Tibial artery (tissue), 4 donors: ENCODE measurements at regions not wholly inside any gene's neighbourhood (a gene's known extent, or its start where the extent isn't known, plus 50 kb on each side); places are given as distances from the start of the nearest gene placed in this dataset.

ENCODE experiments used
- DNase-seq, 2 donors: peaks; one replicate each; pipeline ENCODE4 v3.0.0-alpha.2; 2019
- H3K27ac ChIP-seq, 2 donors: fragments of 200-600 bp; sonication (generic) in 1 of 2; 1 replicate in 1 of 2; 2 replicates in 1 of 2; pipeline ENCODE4 v1.5.1; 2018 to 2019; ENCODE audit warnings: mild to moderate bottlenecking in 1 of 2
- H3K27me3 ChIP-seq, 2 donors: fragments of 200-600 bp; sonication (generic) in 1 of 2; one replicate each; pipeline versions ENCODE4 v1.5.1 to v1.6.0; 2016 to 2019
- H3K36me3 ChIP-seq, 3 donors: fragments of 200-600 bp; sonication (generic) in 2 of 3; one replicate each; pipeline ENCODE4 v1.5.1; 2016 to 2019; ENCODE audit warnings: mild to moderate bottlenecking in 2 of 3
- H3K4me1 ChIP-seq, 4 donors: fragments of 200-600 bp; sonication (generic) in 2 of 4; 1 replicate in 3 of 4; 2 replicates in 1 of 4; pipeline ENCODE4 v1.5.1; 2016 to 2019
- H3K4me3 ChIP-seq, 2 donors: fragments of 200-600 bp; sonication (generic) in 1 of 2; 1 replicate in 1 of 2; 2 replicates in 1 of 2; pipeline ENCODE4 v1.5.1; 2018 to 2019; ENCODE audit warnings: mild to moderate bottlenecking in 2 of 2
- H3K9me3 ChIP-seq, 3 donors: fragments of 200-600 bp; sonication (generic) in 1 of 3; one replicate each; pipeline ENCODE4 v1.5.1; 2016 to 2019
- intact Hi-C: fragments of 100-400 bp; cut with DNase I; formaldehyde crosslinking; loops from one replicate; pipeline ENCODE4 v1.15.0; 2023; ENCODE audit warnings: low total_unique reads
- TF ChIP-seq, protein P1 (sequence below), 2 experiments: fragments of 200-600 bp in 1 of 2; fragments of 450-650 bp in 1 of 2; IDR thresholded peaks; one replicate each; pipeline ENCODE4 v1.5.1; 2017 to 2019; ENCODE audit warnings: antibody characterized with exemption in 2 of 2, mild to moderate bottlenecking in 1 of 2, moderate library complexity in 1 of 2

DNA sequence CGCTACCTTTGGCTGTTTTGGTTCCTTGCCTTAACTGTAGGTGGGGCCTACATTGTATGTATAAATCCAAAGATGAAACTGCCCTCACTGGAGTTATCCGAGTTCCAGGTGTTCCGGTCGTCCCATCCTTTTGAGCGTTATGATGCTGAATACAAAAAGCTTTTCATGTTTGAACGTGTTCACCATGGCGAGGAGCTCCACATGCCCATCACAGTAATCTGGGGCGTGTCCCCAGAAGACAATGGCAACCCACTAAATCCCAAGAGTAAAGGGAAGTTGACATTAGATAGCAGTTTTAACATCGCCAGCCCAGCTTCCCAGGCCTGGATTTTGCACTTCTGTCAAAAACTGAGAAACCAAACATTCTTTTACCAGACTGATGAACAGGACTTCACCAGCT is 139.5 kb downstream of the TLR5 start:
- H3K4me1 ChIP-seq: peaks cover 0 to 19% (median 1%) of the 10 kb centered on the region in 4 donors
- no peak overlapping the region for H3K4me3 ChIP-seq
- peaks cover 26 to 40% (median 30%) of the 10 kb centered on the region in 3 donors for H3K36me3 ChIP-seq
- intact Hi-C loops: no loop called here
- TF ChIP-seq, protein P1, sequence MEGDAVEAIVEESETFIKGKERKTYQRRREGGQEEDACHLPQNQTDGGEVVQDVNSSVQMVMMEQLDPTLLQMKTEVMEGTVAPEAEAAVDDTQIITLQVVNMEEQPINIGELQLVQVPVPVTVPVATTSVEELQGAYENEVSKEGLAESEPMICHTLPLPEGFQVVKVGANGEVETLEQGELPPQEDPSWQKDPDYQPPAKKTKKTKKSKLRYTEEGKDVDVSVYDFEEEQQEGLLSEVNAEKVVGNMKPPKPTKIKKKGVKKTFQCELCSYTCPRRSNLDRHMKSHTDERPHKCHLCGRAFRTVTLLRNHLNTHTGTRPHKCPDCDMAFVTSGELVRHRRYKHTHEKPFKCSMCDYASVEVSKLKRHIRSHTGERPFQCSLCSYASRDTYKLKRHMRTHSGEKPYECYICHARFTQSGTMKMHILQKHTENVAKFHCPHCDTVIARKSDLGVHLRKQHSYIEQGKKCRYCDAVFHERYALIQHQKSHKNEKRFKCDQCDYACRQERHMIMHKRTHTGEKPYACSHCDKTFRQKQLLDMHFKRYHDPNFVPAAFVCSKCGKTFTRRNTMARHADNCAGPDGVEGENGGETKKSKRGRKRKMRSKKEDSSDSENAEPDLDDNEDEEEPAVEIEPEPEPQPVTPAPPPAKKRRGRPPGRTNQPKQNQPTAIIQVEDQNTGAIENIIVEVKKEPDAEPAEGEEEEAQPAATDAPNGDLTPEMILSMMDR (IDR thresholded peaks at IDR 0.05): no peak
- no peak for DNase-seq
- no peak overlapping the region for H3K27ac ChIP-seq
- H3K27me3 ChIP-seq: no peaks in the 10 kb centered on the region
- H3K9me3 ChIP-seq: no peaks in the 10 kb centered on the region

DNA sequence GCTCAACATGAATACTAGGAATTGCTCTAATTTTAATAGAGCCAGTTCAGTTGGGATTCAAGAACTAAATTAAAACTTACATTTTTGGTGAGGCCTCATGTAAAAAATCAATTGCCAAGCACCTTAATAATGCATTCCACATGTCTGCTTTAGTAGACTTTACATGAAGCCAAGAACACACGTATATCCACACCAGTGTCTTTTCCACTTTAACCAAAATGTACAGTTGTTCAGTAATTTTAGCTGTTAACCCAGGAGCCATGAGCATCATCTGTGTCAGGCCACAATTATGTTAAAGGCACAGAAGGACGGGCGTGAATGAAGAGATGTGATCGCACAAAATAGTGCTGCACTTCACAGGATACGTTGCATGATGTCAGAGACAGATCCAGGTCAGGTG is 136.7 kb downstream of the TLR5 start:
- peaks cover 26 to 35% (median 30%) of the 10 kb centered on the region in 3 donors for H3K36me3 ChIP-seq
- H3K27ac ChIP-seq: peak overlapping the region in 1 of 2 donors; percentile 57
- peaks cover 0 to 37% (median 9%) of the 10 kb centered on the region in 4 donors for H3K4me1 ChIP-seq
- H3K4me3 ChIP-seq: no peak overlapping the region
- intact Hi-C loops: no loop called here
- TF ChIP-seq, protein P1 (IDR thresholded peaks at IDR 0.05): no peak
- no peaks in the 10 kb centered on the region for H3K9me3 ChIP-seq
- H3K27me3 ChIP-seq: no peaks in the 10 kb centered on the region
- no peak for DNase-seq

DNA sequence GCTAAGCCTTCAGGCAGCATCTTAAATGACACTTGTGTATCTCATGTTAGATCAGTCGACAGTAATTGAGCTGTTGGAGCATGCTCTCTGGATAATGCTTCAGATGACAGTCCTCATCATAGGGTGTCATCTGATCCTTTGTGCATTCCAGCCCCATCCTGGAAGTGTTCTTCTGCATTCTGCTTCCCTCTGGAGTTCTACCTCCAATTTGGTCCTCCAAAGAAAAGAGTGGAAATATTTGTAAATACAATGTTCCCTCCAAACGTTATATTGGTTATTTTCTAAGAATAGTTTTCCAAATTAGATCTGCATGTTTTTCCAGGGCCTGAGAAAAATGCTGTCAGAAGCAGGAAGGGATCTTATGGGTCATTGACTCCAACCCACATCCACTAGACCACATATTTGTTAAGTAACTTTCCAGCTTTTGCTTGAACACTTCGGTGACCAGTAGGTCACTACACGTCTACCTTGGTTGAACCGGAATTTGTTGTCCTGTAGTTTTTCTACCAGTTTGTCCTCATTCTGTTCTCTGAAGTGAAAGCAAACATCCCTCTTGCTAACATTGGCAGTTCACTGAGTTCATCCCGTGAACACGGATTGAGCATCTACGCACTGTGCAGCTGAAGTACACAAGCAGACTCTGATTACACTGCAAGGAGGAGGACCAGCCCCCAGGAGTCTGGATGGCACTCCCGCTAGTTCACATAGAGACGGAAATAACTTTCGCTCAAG is 136.0 kb downstream of the TLR5 start:
- peak overlapping the region; percentile 49 to 57 for H3K27ac ChIP-seq
- intact Hi-C loops: no loop called here
- H3K27me3 ChIP-seq: no peaks in the 10 kb centered on the region
- TF ChIP-seq, protein P1 (IDR thresholded peaks at IDR 0.05): no peak
- peaks cover 0 to 39% (median 9%) of the 10 kb centered on the region in 4 donors for H3K4me1 ChIP-seq
- H3K36me3 ChIP-seq: peaks cover 26 to 31% (median 28%) of the 10 kb centered on the region in 3 donors
- H3K4me3 ChIP-seq: peak overlapping the region in 1 of 2 donors; percentile 12
- H3K9me3 ChIP-seq: no peaks in the 10 kb centered on the region
- no peak for DNase-seq

DNA sequence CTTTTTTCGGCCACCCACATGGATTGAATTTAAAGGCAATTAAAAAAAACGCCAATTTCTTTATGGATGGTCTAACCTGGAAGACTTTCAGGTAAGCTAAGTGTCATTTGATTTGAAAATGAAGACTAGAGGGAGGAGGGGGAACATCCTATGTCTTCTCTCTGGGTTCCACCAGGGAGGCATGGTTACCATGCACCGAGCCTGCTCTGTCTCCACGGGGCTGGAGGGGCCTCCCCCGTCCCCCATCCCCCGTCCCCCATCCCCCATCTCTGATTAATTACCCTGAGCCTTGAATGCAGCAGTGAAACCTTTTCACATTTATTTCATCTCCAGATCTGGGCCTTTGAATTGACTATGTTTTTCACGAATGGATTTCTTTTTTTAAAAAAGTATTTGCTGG is 135.1 kb downstream of the TLR5 start:
- Histone ChIP-seq H3K4me3 (no peak overlapping the region), H3K4me1 (peaks cover 0 to 39% (median 9%) of the 10 kb centered on the region in 4 donors), H3K9me3 (no peaks in the 10 kb centered on the region), H3K36me3 (peaks cover 18 to 24% (median 20%) of the 10 kb centered on the region in 3 donors), H3K27me3 (no peaks in the 10 kb centered on the region), H3K27ac (peak overlapping the region; percentile 49 to 57)
- DNase-seq: no peak
- TF ChIP-seq, protein P1 (IDR thresholded peaks at IDR 0.05): no peak
- intact Hi-C loops: no loop called here

DNA sequence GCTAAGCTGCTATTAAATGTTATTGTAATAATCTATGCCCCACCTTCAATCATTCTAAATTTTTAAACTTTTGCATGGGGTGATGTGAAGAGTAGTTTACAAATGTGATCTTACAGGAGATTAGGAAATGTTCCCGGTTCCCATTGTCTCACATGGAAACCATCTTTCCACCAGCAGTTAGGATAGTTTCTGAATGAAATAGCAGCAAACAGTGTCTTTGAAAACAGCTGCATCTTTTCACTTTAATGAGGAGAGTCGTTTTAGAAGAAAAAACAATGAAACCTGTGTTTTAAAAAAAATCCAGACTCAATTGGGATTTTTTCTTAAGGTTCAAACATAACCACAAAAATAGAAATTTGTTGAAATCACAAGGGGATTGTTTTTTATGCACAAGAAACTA is 134.2 kb downstream of the TLR5 start:
- Histone ChIP-seq H3K27ac (no peak overlapping the region), H3K4me1 (peaks cover 0 to 39% (median 9%) of the 10 kb centered on the region in 4 donors), H3K9me3 (no peaks in the 10 kb centered on the region), H3K4me3 (no peak overlapping the region), H3K27me3 (no peaks in the 10 kb centered on the region), H3K36me3 (peaks cover 9 to 15% (median 11%) of the 10 kb centered on the region in 3 donors)
- intact Hi-C loops: no loop called here
- TF ChIP-seq, protein P1 (IDR thresholded peaks at IDR 0.05): no peak
- DNase-seq: no peak
